ENCODE measurements at regions not wholly inside any gene's neighbourhood (a gene's known extent, or its start where the extent isn't known, plus 50 kb on each side); places are given as distances from the start of the nearest gene placed in this dataset.

GRCh38 chr5:44714871-44715561, 93.7 kb upstream of the MRPS30 start:
- ChIA-PET CTCF (no interaction called here), POLR2A (no interaction called here)
- Mint-ChIP-seq H3K36me3 (ENCODE audit: insufficient read depth, unreplicated experiment) (no peaks in the 10 kb centered on the region), H3K27me3 (ENCODE audit: insufficient read depth, unreplicated experiment) (peaks cover 4% of the 10 kb centered on the region), H3K9me3 (ENCODE audit: unreplicated experiment) (no peaks in the 10 kb centered on the region), H3K4me3 (ENCODE audit: unreplicated experiment) (no peak overlapping the region), H3K27ac (ENCODE audit: unreplicated experiment) (no peak overlapping the region), H3K4me1 (ENCODE audit: low read depth, unreplicated experiment) (no peaks in the 10 kb centered on the region)
- H3K27me3 ChIP-seq (replicated peaks; ENCODE audit: control insufficient read depth, insufficient read depth, low read length) = no peaks in the 10 kb centered on the region
- no peak for DNase-seq
- H3K36me3 ChIP-seq (ENCODE audit: control insufficient read depth, insufficient read depth, low read length) = no peaks in the 10 kb centered on the region
- H3K4me1 ChIP-seq = no peaks in the 10 kb centered on the region
- no peak overlapping the region for H3K4me3 ChIP-seq (ENCODE audit: low read depth, low read length)
- H3K9me3 ChIP-seq = no peaks in the 10 kb centered on the region
- no TSS peak for BruUV-seq (replicated peaks)
- intact Hi-C loops (cut with micrococcal nuclease; ENCODE audit: unreplicated experiment) = no loop called here
- no peak for TF ChIP-seq CTCF (IDR thresholded peaks at IDR 0.05; ENCODE audit: insufficient read depth in 1 of 2, low read depth in 1 of 2, low read length in 1 of 2, severe bottlenecking in 1 of 2, unreplicated experiment in 1 of 2)

- no peak overlapping the region for H3K4me3 ChIP-seq (ENCODE audit: low read depth, low read length)
- H3K36me3 ChIP-seq (ENCODE audit: control insufficient read depth, insufficient read depth, low read length) = no peaks in the 10 kb centered on the region
- ChIA-PET POLR2A (no interaction called here), CTCF (no interaction called here)
- intact Hi-C loops (cut with micrococcal nuclease; ENCODE audit: unreplicated experiment) = no loop called here
- Mint-ChIP-seq H3K27me3 (ENCODE audit: insufficient read depth, unreplicated experiment) (peaks cover 4% of the 10 kb centered on the region), H3K36me3 (ENCODE audit: insufficient read depth, unreplicated experiment) (no peaks in the 10 kb centered on the region), H3K27ac (ENCODE audit: unreplicated experiment) (no peak overlapping the region), H3K4me3 (ENCODE audit: unreplicated experiment) (no peak overlapping the region), H3K9me3 (ENCODE audit: unreplicated experiment) (no peaks in the 10 kb centered on the region), H3K4me1 (ENCODE audit: low read depth, unreplicated experiment) (no peaks in the 10 kb centered on the region)
- DNase-seq = no peak
- no peak for TF ChIP-seq CTCF (IDR thresholded peaks at IDR 0.05; ENCODE audit: insufficient read depth in 1 of 2, low read depth in 1 of 2, low read length in 1 of 2, severe bottlenecking in 1 of 2, unreplicated experiment in 1 of 2)
- H3K9me3 ChIP-seq = no peaks in the 10 kb centered on the region
- BruUV-seq (replicated peaks) = no TSS peak
- H3K4me1 ChIP-seq = no peaks in the 10 kb centered on the region
- H3K27me3 ChIP-seq (replicated peaks; ENCODE audit: control insufficient read depth, insufficient read depth, low read length) = no peaks in the 10 kb centered on the region
These were observed 95.3 kb upstream of the MRPS30 start for GRCh38 chr5:44713446-44713845.

GRCh38 chr5:44711901-44712300, 96.8 kb upstream of the MRPS30 start:
- ChIA-PET CTCF (no interaction called here), POLR2A (no interaction called here)
- Histone ChIP-seq H3K36me3 (ENCODE audit: control insufficient read depth, insufficient read depth, low read length) (no peaks in the 10 kb centered on the region), H3K4me3 (ENCODE audit: low read depth, low read length) (no peak overlapping the region), H3K4me1 (no peaks in the 10 kb centered on the region), H3K9me3 (no peaks in the 10 kb centered on the region; the same call in 1 of the 2 replicates), H3K27me3 (replicated peaks; ENCODE audit: control insufficient read depth, insufficient read depth, low read length) (no peaks in the 10 kb centered on the region)
- Mint-ChIP-seq H3K27ac (ENCODE audit: unreplicated experiment) (no peak overlapping the region), H3K27me3 (ENCODE audit: insufficient read depth, unreplicated experiment) (peaks cover 6% of the 10 kb centered on the region), H3K4me3 (ENCODE audit: unreplicated experiment) (no peak overlapping the region), H3K36me3 (ENCODE audit: insufficient read depth, unreplicated experiment) (no peaks in the 10 kb centered on the region), H3K9me3 (ENCODE audit: unreplicated experiment) (peaks cover 7% of the 10 kb centered on the region), H3K4me1 (ENCODE audit: low read depth, unreplicated experiment) (no peaks in the 10 kb centered on the region)
- TF ChIP-seq CTCF (IDR thresholded peaks at IDR 0.05; ENCODE audit: insufficient read depth in 1 of 2, low read depth in 1 of 2, low read length in 1 of 2, severe bottlenecking in 1 of 2, unreplicated experiment in 1 of 2) = no peak
- intact Hi-C loops (cut with micrococcal nuclease; ENCODE audit: unreplicated experiment) = no loop called here
- no peak for DNase-seq
- no TSS peak for BruUV-seq (replicated peaks)

Measured in Caco-2 (cell line).